Astrocyte (in vitro differentiated cells and primary cell): ENCODE measurements at regions not wholly inside any gene's neighbourhood (a gene's known extent, or its start where the extent isn't known, plus 50 kb on each side); places are given as distances from the start of the nearest gene placed in this dataset.
"Not testable (repeated sequence)": the region's sequence is repeated elsewhere in the genome, so short reads cannot be mapped to it uniquely, and the experiment has no call there.

Source experiments
- DNase-seq: peaks from one replicate; pipeline ENCODE4 v3.0.0-alpha.2; 2010; ENCODE audit warnings: low read depth
- FAIRE-seq: peaks from 2 replicates; lab custom pipeline; 2011; peaks lifted over from hg19 to GRCh38; lab: Jason Lieb, UNC
- H2AFZ ChIP-seq: 2 replicates; pipeline ENCODE4 v1.6.0; 2012; ENCODE audit warnings: low read depth, low read length, inconsistent platforms
- H3K27ac ChIP-seq: 2 replicates; pipeline ENCODE4 v1.5.1; 2011; ENCODE audit warnings: low read depth, low read length, inconsistent platforms
- H3K27me3 ChIP-seq: 2 replicates; pipeline ENCODE4 v1.6.0; 2011; ENCODE audit warnings: low read length, inconsistent platforms; ENCODE audit not compliant: insufficient read depth
- H3K36me3 ChIP-seq: 2 replicates; pipeline ENCODE4 v1.5.1; 2011; ENCODE audit warnings: low read length, inconsistent platforms; ENCODE audit not compliant: insufficient read depth
- H3K4me1 ChIP-seq: 2 replicates; pipeline ENCODE4 v1.5.1; 2011; ENCODE audit warnings: low read length, inconsistent platforms; ENCODE audit not compliant: insufficient read depth
- H3K4me2 ChIP-seq: 2 replicates; pipeline ENCODE4 v1.6.0; 2012; ENCODE audit warnings: low read length, inconsistent platforms
- H3K4me3 ChIP-seq: 2 replicates; pipeline ENCODE4 v1.5.1; 2011; ENCODE audit warnings: low read depth, mild to moderate bottlenecking, low read length, inconsistent platforms; ENCODE audit not compliant: insufficient read depth
- H3K79me2 ChIP-seq: 2 replicates; pipeline ENCODE4 v1.6.0; 2012; ENCODE audit warnings: mild to moderate bottlenecking, low read length, inconsistent platforms; ENCODE audit not compliant: insufficient read depth
- H3K9ac ChIP-seq: 2 replicates; pipeline ENCODE4 v1.6.0; 2012; ENCODE audit warnings: mild to moderate bottlenecking, low read length, inconsistent platforms
- H3K9me3 ChIP-seq: 2 replicates; pipeline ENCODE4 v1.5.1; 2012; ENCODE audit warnings: low read depth, mild to moderate bottlenecking, low read length, inconsistent platforms; ENCODE audit not compliant: insufficient read depth
- H4K20me1 ChIP-seq: 2 replicates; pipeline ENCODE4 v1.6.0; 2012; ENCODE audit warnings: low read length, inconsistent platforms; ENCODE audit not compliant: insufficient read depth
- H3K27ac Mint-ChIP-seq: one replicate; pipeline ENCODE4 v1.8.0; 2021; ENCODE audit warnings: mild to moderate bottlenecking, mixed read lengths; ENCODE audit not compliant: unreplicated experiment
- H3K27me3 Mint-ChIP-seq: one replicate; pipeline ENCODE4 v1.8.0; 2021; ENCODE audit warnings: low read depth, mixed read lengths; ENCODE audit not compliant: unreplicated experiment
- H3K36me3 Mint-ChIP-seq: one replicate; pipeline ENCODE4 v1.8.0; 2021; ENCODE audit warnings: low read depth, mixed read lengths; ENCODE audit not compliant: unreplicated experiment
- H3K4me1 Mint-ChIP-seq: one replicate; pipeline ENCODE4 v1.8.0; 2021; ENCODE audit warnings: low read depth, mixed read lengths; ENCODE audit not compliant: unreplicated experiment
- H3K4me3 Mint-ChIP-seq: one replicate; pipeline ENCODE4 v1.8.0; 2021; ENCODE audit warnings: mild to moderate bottlenecking, moderate library complexity, mixed read lengths; ENCODE audit not compliant: unreplicated experiment
- H3K9me3 Mint-ChIP-seq: one replicate; pipeline ENCODE4 v1.8.0; 2021; ENCODE audit warnings: mild to moderate bottlenecking, mixed read lengths; ENCODE audit not compliant: unreplicated experiment
- CTCF ChIP-seq: IDR thresholded peaks from 2 replicates; pipeline ENCODE4 v1.5.1; 2011; ENCODE audit warnings: low read depth, mild to moderate bottlenecking, inconsistent platforms, low read length, moderate library complexity; ENCODE audit not compliant: insufficient read depth
- EZH2 ChIP-seq: IDR thresholded peaks from 2 replicates; pipeline ENCODE4 v1.6.1; 2012; ENCODE audit warnings: mild to moderate bottlenecking, low read length, inconsistent platforms; ENCODE audit not compliant: insufficient read depth

- FAIRE-seq (no peak), DNase-seq (no peak)
- Histone ChIP-seq H2AFZ (no peak overlapping the region), H3K36me3 (peaks cover 5% of the 10 kb centered on the region), H3K4me1 (peaks cover 16% of the 10 kb centered on the region), H3K79me2 (peaks cover 45% of the 10 kb centered on the region), H4K20me1 (peaks cover 51% of the 10 kb centered on the region), H3K9me3 (no peaks in the 10 kb centered on the region), H3K4me3 (no peak overlapping the region), H3K27me3 (no peaks in the 10 kb centered on the region), H3K27ac (no peak overlapping the region), H3K9ac (no peak overlapping the region), H3K4me2 (peak overlapping the region; percentile 10)
- Mint-ChIP-seq H3K4me1 (peaks cover 8% of the 10 kb centered on the region), H3K4me3 (no peak overlapping the region), H3K27me3 (peaks cover 2% of the 10 kb centered on the region), H3K9me3 (no peaks in the 10 kb centered on the region), H3K36me3 (peaks cover 11% of the 10 kb centered on the region), H3K27ac (no peak overlapping the region)
- TF ChIP-seq CTCF (no peak), EZH2 (no peak)
Observed at GRCh38 chr17:21548236-21548635, 144.1 kb upstream of the KCNJ18 start.

- H4K20me1 ChIP-seq: peaks cover 43% of the 10 kb centered on the region
- H3K9me3 ChIP-seq: no peaks in the 10 kb centered on the region
- peak overlapping the region; percentile 54 for H3K27ac Mint-ChIP-seq
- H3K4me1 ChIP-seq: peaks cover 16% of the 10 kb centered on the region
- H3K4me3 Mint-ChIP-seq: peak overlapping the region; percentile 95
- H3K4me2 ChIP-seq: peak overlapping the region; percentile 95
- TF ChIP-seq CTCF: no peak
- TF ChIP-seq EZH2: no peak
- H3K27me3 ChIP-seq: no peaks in the 10 kb centered on the region
- H3K27me3 Mint-ChIP-seq: peaks cover 2% of the 10 kb centered on the region
- no peak overlapping the region for H3K27ac ChIP-seq
- peaks cover 5% of the 10 kb centered on the region for H3K36me3 ChIP-seq
- FAIRE-seq (no peak), DNase-seq (peak; percentile 61)
- peak overlapping the region; percentile 10 for H3K9ac ChIP-seq
- no peaks in the 10 kb centered on the region for H3K9me3 Mint-ChIP-seq
- peaks cover 9% of the 10 kb centered on the region for H3K36me3 Mint-ChIP-seq
- no peak overlapping the region for H2AFZ ChIP-seq
- peak overlapping the region; percentile 45 for H3K4me3 ChIP-seq
- H3K4me1 Mint-ChIP-seq: peaks cover 8% of the 10 kb centered on the region
- peaks cover 45% of the 10 kb centered on the region for H3K79me2 ChIP-seq
Observed at GRCh38 chr17:21549107-21549687, 143.1 kb upstream of the KCNJ18 start.

- Histone ChIP-seq H3K79me2 (peaks cover 44% of the 10 kb centered on the region), H3K9ac (peak overlapping the region; percentile 93), H3K4me3 (peak overlapping the region; percentile 83), H4K20me1 (peaks cover 39% of the 10 kb centered on the region), H3K4me1 (peaks cover 16% of the 10 kb centered on the region), H3K4me2 (peak overlapping the region; percentile 95)
- H3K9me3 Mint-ChIP-seq, H3K27me3 ChIP-seq, H2AFZ ChIP-seq, H3K36me3 Mint-ChIP-seq, H3K27me3 Mint-ChIP-seq, H3K4me1 Mint-ChIP-seq, H3K36me3 ChIP-seq, H3K27ac ChIP-seq, H3K9me3 ChIP-seq: not testable (repeated sequence)
- peak overlapping the region; percentile 73 for H3K27ac Mint-ChIP-seq
- peak; percentile 48 for DNase-seq
- peak; percentile 50 for FAIRE-seq
- H3K4me3 Mint-ChIP-seq: peak overlapping the region; percentile 95
Observed at GRCh38 chr17:21550031-21550430, 142.3 kb upstream of the KCNJ18 start.
